ENCODE measurements at regions not wholly inside any gene's neighbourhood (a gene's known extent, or its start where the extent isn't known, plus 50 kb on each side); places are given as distances from the start of the nearest gene placed in this dataset.

- Histone ChIP-seq H3K27ac (ENCODE audit: low read length, poor library complexity, severe bottlenecking) (no peak overlapping the region), H4K91ac (ENCODE audit: low read length) (no peak overlapping the region), H2AFZ (ENCODE audit: low read depth, low read length) (no peak overlapping the region), H3K4ac (ENCODE audit: low read depth in 1 of 2, low read length in 2 of 2) (no peak overlapping the region), H3K9ac (ENCODE audit: low read length) (no peak overlapping the region), H3K4me1 (ENCODE audit: control insufficient read depth, insufficient read depth, low read depth, low read length) (no peaks in the 10 kb centered on the region), H2AK5ac (ENCODE audit: low read length, severe bottlenecking) (no peak overlapping the region), H3K9me3 (ENCODE audit: control insufficient read depth, low read length) (no peaks in the 10 kb centered on the region), H3K36me3 (ENCODE audit: control insufficient read depth in 1 of 2, insufficient read depth in 2 of 2, low read depth in 1 of 2, low read length in 2 of 2) (no peaks in the 10 kb centered on the region), H3K14ac (ENCODE audit: low read length in 2 of 2) (no peak overlapping the region), H2BK5ac (ENCODE audit: low read depth, low read length, poor library complexity, severe bottlenecking) (no peak overlapping the region), H2BK12ac (ENCODE audit: low read length in 2 of 2) (no peak overlapping the region), H3K4me3 (ENCODE audit: insufficient read depth in 1 of 2, low read depth in 1 of 2, low read length in 2 of 2) (no peak overlapping the region), H4K8ac (ENCODE audit: low read length) (no peak overlapping the region), H3K23ac (ENCODE audit: low read length in 2 of 2) (no peak overlapping the region), H3K18ac (ENCODE audit: low read depth in 1 of 2, low read length in 2 of 2) (no peak overlapping the region), H3K79me1 (replicated peaks; ENCODE audit: low read length, poor library complexity, severe bottlenecking) (no peaks in the 10 kb centered on the region), H2BK15ac (ENCODE audit: low read depth, poor library complexity, severe bottlenecking) (no peak overlapping the region), H2BK120ac (ENCODE audit: low read depth, low read length) (no peak overlapping the region), H3K27me3 (ENCODE audit: control insufficient read depth in 1 of 2, insufficient read depth in 1 of 2, low read length in 2 of 2) (no peaks in the 10 kb centered on the region), H3K4me2 (ENCODE audit: low read length, poor library complexity, severe bottlenecking) (no peak overlapping the region)
- WGBS = 76% methylated on average over 2 of the region's 2 CpGs
- no peak for DNase-seq
Observed at GRCh38 chr15:81839387-81839786, 206.4 kb downstream of the MEX3B start.

- no peak overlapping the region for H3K23ac ChIP-seq (ENCODE audit: low read length in 2 of 2)
- no CpG with 5 or more reads among the region's 1 CpG for WGBS
Observed at GRCh38 chr15:81835731-81836130, 210.1 kb downstream of the MEX3B start.

GRCh38 chr15:81830520-81830919 lies 215.3 kb downstream of the MEX3B start:
- Histone ChIP-seq H2AFZ (ENCODE audit: low read depth, low read length) (no peak overlapping the region), H3K9ac (ENCODE audit: low read length) (no peak overlapping the region), H3K4ac (ENCODE audit: low read depth in 1 of 2, low read length in 2 of 2) (no peak overlapping the region), H3K14ac (ENCODE audit: low read length in 2 of 2) (no peak overlapping the region), H3K4me3 (ENCODE audit: insufficient read depth in 1 of 2, low read depth in 1 of 2, low read length in 2 of 2) (no peak overlapping the region), H4K91ac (ENCODE audit: low read length) (no peak overlapping the region), H3K23ac (ENCODE audit: low read length in 2 of 2) (no peak overlapping the region), H2BK120ac (ENCODE audit: low read depth, low read length) (no peak overlapping the region), H3K4me2 (ENCODE audit: low read length, poor library complexity, severe bottlenecking) (no peak overlapping the region), H2BK15ac (ENCODE audit: low read depth, poor library complexity, severe bottlenecking) (no peak overlapping the region), H3K9me3 (ENCODE audit: control insufficient read depth, low read length) (peaks cover 9% of the 10 kb centered on the region), H3K27ac (ENCODE audit: low read length, poor library complexity, severe bottlenecking) (no peak overlapping the region), H3K79me1 (replicated peaks; ENCODE audit: low read length, poor library complexity, severe bottlenecking) (no peaks in the 10 kb centered on the region), H2BK5ac (ENCODE audit: low read depth, low read length, poor library complexity, severe bottlenecking) (no peak overlapping the region), H4K8ac (ENCODE audit: low read length) (no peak overlapping the region), H2BK12ac (ENCODE audit: low read length in 2 of 2) (no peak overlapping the region), H3K36me3 (ENCODE audit: control insufficient read depth in 1 of 2, insufficient read depth in 2 of 2, low read depth in 1 of 2, low read length in 2 of 2) (no peaks in the 10 kb centered on the region), H3K27me3 (ENCODE audit: control insufficient read depth in 1 of 2, insufficient read depth in 1 of 2, low read length in 2 of 2) (no peaks in the 10 kb centered on the region), H2AK5ac (ENCODE audit: low read length, severe bottlenecking) (no peak overlapping the region), H3K4me1 (ENCODE audit: control insufficient read depth, insufficient read depth, low read depth, low read length) (no peaks in the 10 kb centered on the region), H3K18ac (ENCODE audit: low read depth in 1 of 2, low read length in 2 of 2) (no peak overlapping the region)
- no CpG with 5 or more reads among the region's 1 CpG for WGBS
- DNase-seq = no peak

More at GRCh38 chr15:81835731-81836130, 210.1 kb downstream of the MEX3B start:
- Histone ChIP-seq H4K91ac (ENCODE audit: low read length) (no peak overlapping the region), H3K4ac (ENCODE audit: low read depth in 1 of 2, low read length in 2 of 2) (no peak overlapping the region), H3K9me3 (ENCODE audit: control insufficient read depth, low read length) (peaks cover 9% of the 10 kb centered on the region), H3K14ac (ENCODE audit: low read length in 2 of 2) (no peak overlapping the region), H2AK5ac (ENCODE audit: low read length, severe bottlenecking) (no peak overlapping the region), H4K8ac (ENCODE audit: low read length) (no peak overlapping the region), H3K27me3 (ENCODE audit: control insufficient read depth in 1 of 2, insufficient read depth in 1 of 2, low read length in 2 of 2) (no peaks in the 10 kb centered on the region), H2BK120ac (ENCODE audit: low read depth, low read length) (no peak overlapping the region), H2BK15ac (ENCODE audit: low read depth, poor library complexity, severe bottlenecking) (no peak overlapping the region), H3K18ac (ENCODE audit: low read depth in 1 of 2, low read length in 2 of 2) (no peak overlapping the region), H2AFZ (ENCODE audit: low read depth, low read length) (no peak overlapping the region), H3K4me3 (ENCODE audit: insufficient read depth in 1 of 2, low read depth in 1 of 2, low read length in 2 of 2) (no peak overlapping the region), H2BK12ac (ENCODE audit: low read length in 2 of 2) (no peak overlapping the region), H3K36me3 (ENCODE audit: control insufficient read depth in 1 of 2, insufficient read depth in 2 of 2, low read depth in 1 of 2, low read length in 2 of 2) (no peaks in the 10 kb centered on the region), H3K4me2 (ENCODE audit: low read length, poor library complexity, severe bottlenecking) (no peak overlapping the region), H2BK5ac (ENCODE audit: low read depth, low read length, poor library complexity, severe bottlenecking) (no peak overlapping the region), H3K79me1 (replicated peaks; ENCODE audit: low read length, poor library complexity, severe bottlenecking) (no peaks in the 10 kb centered on the region), H3K4me1 (ENCODE audit: control insufficient read depth, insufficient read depth, low read depth, low read length) (no peaks in the 10 kb centered on the region), H3K9ac (ENCODE audit: low read length) (no peak overlapping the region), H3K27ac (ENCODE audit: low read length, poor library complexity, severe bottlenecking) (no peak overlapping the region)
- no peak for DNase-seq

GRCh38 chr15:81829918-81830317 lies 215.9 kb downstream of the MEX3B start:
- H2BK12ac ChIP-seq (ENCODE audit: low read length in 2 of 2) = no peak overlapping the region
- no peak for DNase-seq
- no peak overlapping the region for H3K4me2 ChIP-seq (ENCODE audit: low read length, poor library complexity, severe bottlenecking)
- no peak overlapping the region for H4K8ac ChIP-seq (ENCODE audit: low read length)
- no peak overlapping the region for H3K18ac ChIP-seq (ENCODE audit: low read depth in 1 of 2, low read length in 2 of 2)
- H3K9ac ChIP-seq (ENCODE audit: low read length) = no peak overlapping the region
- H2AK5ac ChIP-seq (ENCODE audit: low read length, severe bottlenecking) = no peak overlapping the region
- H3K79me1 ChIP-seq (replicated peaks; ENCODE audit: low read length, poor library complexity, severe bottlenecking) = no peaks in the 10 kb centered on the region
- H3K4me3 ChIP-seq (ENCODE audit: insufficient read depth in 1 of 2, low read depth in 1 of 2, low read length in 2 of 2) = no peak overlapping the region
- H3K36me3 ChIP-seq (ENCODE audit: control insufficient read depth in 1 of 2, insufficient read depth in 2 of 2, low read depth in 1 of 2, low read length in 2 of 2) = no peaks in the 10 kb centered on the region
- H3K23ac ChIP-seq (ENCODE audit: low read length in 2 of 2) = no peak overlapping the region
- no peak overlapping the region for H3K27ac ChIP-seq (ENCODE audit: low read length, poor library complexity, severe bottlenecking)
- no peak overlapping the region for H2BK15ac ChIP-seq (ENCODE audit: low read depth, poor library complexity, severe bottlenecking)
- H2BK120ac ChIP-seq (ENCODE audit: low read depth, low read length) = no peak overlapping the region
- no peak overlapping the region for H2BK5ac ChIP-seq (ENCODE audit: low read depth, low read length, poor library complexity, severe bottlenecking)
- no peak overlapping the region for H3K4ac ChIP-seq (ENCODE audit: low read depth in 1 of 2, low read length in 2 of 2)
- peaks cover 9% of the 10 kb centered on the region for H3K9me3 ChIP-seq (ENCODE audit: control insufficient read depth, low read length)
- no peak overlapping the region for H4K91ac ChIP-seq (ENCODE audit: low read length)
- no peaks in the 10 kb centered on the region for H3K27me3 ChIP-seq (ENCODE audit: control insufficient read depth in 1 of 2, insufficient read depth in 1 of 2, low read length in 2 of 2)
- H3K4me1 ChIP-seq (ENCODE audit: control insufficient read depth, insufficient read depth, low read depth, low read length) = no peaks in the 10 kb centered on the region
- H2AFZ ChIP-seq (ENCODE audit: low read depth, low read length) = no peak overlapping the region
- H3K14ac ChIP-seq (ENCODE audit: low read length in 2 of 2) = no peak overlapping the region
- WGBS = 89% methylated on average over 4 of the region's 4 CpGs
